ENCODE measurements at regions not wholly inside any gene's neighbourhood (a gene's known extent, or its start where the extent isn't known, plus 50 kb on each side); places are given as distances from the start of the nearest gene placed in this dataset.
A peak's percentile ranks its signal among the peaks of the same experiment; 100 is the strongest.
"Not testable (repeated sequence)": the region's sequence is repeated elsewhere in the genome, so short reads cannot be mapped to it uniquely, and the experiment has no call there.

DNA sequence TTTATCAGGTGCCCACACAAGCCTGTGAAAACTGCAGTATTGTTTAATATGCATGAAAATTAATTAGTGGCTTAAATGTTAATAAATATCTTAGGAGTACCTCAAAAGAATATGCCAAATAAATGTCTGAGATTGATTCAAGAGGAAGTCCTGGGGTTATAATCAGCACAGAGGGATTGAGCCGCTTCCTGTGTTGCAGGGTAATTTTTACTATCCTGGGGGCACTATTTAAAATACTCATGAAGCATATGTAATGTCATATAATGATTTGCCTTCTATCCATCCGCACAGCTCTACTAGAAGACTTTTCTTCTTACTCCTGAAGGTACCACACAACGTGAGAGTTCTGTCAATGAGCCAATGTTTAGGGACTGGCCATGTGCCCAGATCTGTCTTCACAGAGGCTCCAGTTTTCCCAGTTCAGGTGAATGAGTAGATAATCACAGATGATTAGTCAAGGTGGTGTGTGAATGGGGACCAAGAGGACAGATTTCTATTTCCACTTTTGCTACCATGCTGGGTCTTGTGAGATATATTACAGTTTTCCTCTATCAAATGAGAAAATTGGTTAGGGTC is 233.3 kb downstream of the USP46 start:
- H2BK12ac ChIP-seq (ENCODE audit: low read length in 2 of 2), result no peak overlapping the region
- no peak overlapping the region for H3K4ac ChIP-seq (ENCODE audit: low read depth in 1 of 2, low read length in 2 of 2)
- peaks cover 0 to 51% of the 10 kb centered on the region in 2 experiments for H3K27me3 ChIP-seq (ENCODE audit: control insufficient read depth in 1 of 2, insufficient read depth in 1 of 2, low read length in 2 of 2)
- H3K27ac ChIP-seq (ENCODE audit: low read length, poor library complexity, severe bottlenecking), result no peak overlapping the region
- no peak overlapping the region for H3K4me3 ChIP-seq (ENCODE audit: insufficient read depth in 1 of 2, low read depth in 1 of 2, low read length in 2 of 2)
- no peak overlapping the region for H2BK120ac ChIP-seq (ENCODE audit: low read depth, low read length)
- H3K4me2 ChIP-seq (ENCODE audit: low read length, poor library complexity, severe bottlenecking), result no peak overlapping the region
- DNase-seq, result no peak
- no peak overlapping the region for H3K23ac ChIP-seq (ENCODE audit: low read length in 2 of 2)
- 93% methylated on average over 3 of the region's 3 CpGs for WGBS
- no peaks in the 10 kb centered on the region for H3K4me1 ChIP-seq (ENCODE audit: control insufficient read depth, insufficient read depth, low read depth, low read length)
- no peak overlapping the region for H4K8ac ChIP-seq (ENCODE audit: low read length)
- H3K14ac ChIP-seq (ENCODE audit: low read length in 2 of 2), result no peak overlapping the region
- H2BK15ac ChIP-seq (ENCODE audit: low read depth, poor library complexity, severe bottlenecking), result no peak overlapping the region
- no peak overlapping the region for H2AK5ac ChIP-seq (ENCODE audit: low read length, severe bottlenecking)
- no peak overlapping the region for H3K18ac ChIP-seq (ENCODE audit: low read depth in 1 of 2, low read length in 2 of 2)
- no peaks in the 10 kb centered on the region for H3K36me3 ChIP-seq (ENCODE audit: control insufficient read depth in 1 of 2, insufficient read depth in 2 of 2, low read depth in 1 of 2, low read length in 2 of 2)
- H3K79me1 ChIP-seq (replicated peaks; ENCODE audit: low read length, poor library complexity, severe bottlenecking), result no peaks in the 10 kb centered on the region
- H3K9ac ChIP-seq (ENCODE audit: low read length), result no peak overlapping the region
- no peak overlapping the region for H2AFZ ChIP-seq (ENCODE audit: low read depth, low read length)
- H2BK5ac ChIP-seq (ENCODE audit: low read depth, low read length, poor library complexity, severe bottlenecking), result no peak overlapping the region
- H4K91ac ChIP-seq (ENCODE audit: low read length), result no peak overlapping the region
- no peaks in the 10 kb centered on the region for H3K9me3 ChIP-seq (ENCODE audit: control insufficient read depth, low read length)

GRCh38 chr4:52431410-52431809 is 227.7 kb downstream of the USP46 start:
- Histone ChIP-seq H3K27me3 (ENCODE audit: control insufficient read depth in 1 of 2, insufficient read depth in 1 of 2, low read length in 2 of 2) (peaks cover 0 to 74% of the 10 kb centered on the region in 2 experiments), H2BK5ac (ENCODE audit: low read depth, low read length, poor library complexity, severe bottlenecking) (no peak overlapping the region), H3K23ac (ENCODE audit: low read length in 2 of 2) (no peak overlapping the region), H3K4me2 (ENCODE audit: low read length, poor library complexity, severe bottlenecking) (no peak overlapping the region), H2AFZ (ENCODE audit: low read depth, low read length) (no peak overlapping the region), H3K4ac (ENCODE audit: low read depth in 1 of 2, low read length in 2 of 2) (no peak overlapping the region), H3K9ac (ENCODE audit: low read length) (no peak overlapping the region), H4K91ac (ENCODE audit: low read length) (no peak overlapping the region), H2BK15ac (ENCODE audit: low read depth, poor library complexity, severe bottlenecking) (no peak overlapping the region), H4K8ac (ENCODE audit: low read length) (no peak overlapping the region), H3K4me1 (ENCODE audit: control insufficient read depth, insufficient read depth, low read depth, low read length) (no peaks in the 10 kb centered on the region), H3K9me3 (ENCODE audit: control insufficient read depth, low read length) (no peaks in the 10 kb centered on the region), H3K36me3 (ENCODE audit: control insufficient read depth in 1 of 2, insufficient read depth in 2 of 2, low read depth in 1 of 2, low read length in 2 of 2) (no peaks in the 10 kb centered on the region), H2AK5ac (ENCODE audit: low read length, severe bottlenecking) (no peak overlapping the region), H2BK120ac (ENCODE audit: low read depth, low read length) (no peak overlapping the region), H3K27ac (ENCODE audit: low read length, poor library complexity, severe bottlenecking) (no peak overlapping the region), H3K4me3 (ENCODE audit: insufficient read depth in 1 of 2, low read depth in 1 of 2, low read length in 2 of 2) (no peak overlapping the region), H3K79me1 (replicated peaks; ENCODE audit: low read length, poor library complexity, severe bottlenecking) (no peaks in the 10 kb centered on the region), H2BK12ac (ENCODE audit: low read length in 2 of 2) (no peak overlapping the region), H3K14ac (ENCODE audit: low read length in 2 of 2) (no peak overlapping the region), H3K18ac (ENCODE audit: low read depth in 1 of 2, low read length in 2 of 2) (no peak overlapping the region)
- DNase-seq, result peak; percentile 14

DNA sequence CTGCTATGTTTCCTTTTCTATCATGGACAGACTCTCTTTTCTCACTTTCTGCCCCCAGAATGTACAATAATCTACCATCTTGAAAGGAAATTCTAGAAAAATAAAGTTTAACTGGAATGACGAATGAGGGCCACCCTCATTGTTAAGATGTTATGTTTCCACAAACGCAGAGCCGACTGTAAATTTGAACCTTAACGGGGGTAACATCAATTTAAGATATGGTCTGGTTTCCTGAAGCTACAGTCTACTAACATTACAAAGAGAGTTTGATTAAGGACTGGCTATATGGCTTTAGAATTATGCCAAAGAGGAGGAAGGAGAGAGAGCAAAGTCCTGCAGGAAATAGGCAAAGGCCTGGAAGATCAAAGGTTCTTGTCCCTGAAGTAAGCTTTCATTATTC is 227.2 kb downstream of the USP46 start:
- no peak overlapping the region for H3K27ac ChIP-seq (ENCODE audit: low read length, poor library complexity, severe bottlenecking)
- no peak overlapping the region for H3K4me2 ChIP-seq (ENCODE audit: low read length, poor library complexity, severe bottlenecking)
- H4K8ac ChIP-seq (ENCODE audit: low read length), result no peak overlapping the region
- no peaks in the 10 kb centered on the region for H3K9me3 ChIP-seq (ENCODE audit: control insufficient read depth, low read length)
- no peaks in the 10 kb centered on the region for H3K79me1 ChIP-seq (replicated peaks; ENCODE audit: low read length, poor library complexity, severe bottlenecking)
- no peaks in the 10 kb centered on the region for H3K36me3 ChIP-seq (ENCODE audit: control insufficient read depth in 1 of 2, insufficient read depth in 2 of 2, low read depth in 1 of 2, low read length in 2 of 2)
- H3K9ac ChIP-seq (ENCODE audit: low read length), result no peak overlapping the region
- H3K4me1 ChIP-seq (ENCODE audit: control insufficient read depth, insufficient read depth, low read depth, low read length), result no peaks in the 10 kb centered on the region
- no peak overlapping the region for H2BK12ac ChIP-seq (ENCODE audit: low read length in 2 of 2)
- H4K91ac ChIP-seq (ENCODE audit: low read length), result no peak overlapping the region
- no peak for DNase-seq
- no peak overlapping the region for H2AK5ac ChIP-seq (ENCODE audit: low read length, severe bottlenecking)
- no peak overlapping the region for H3K18ac ChIP-seq (ENCODE audit: low read depth in 1 of 2, low read length in 2 of 2)
- H2BK15ac ChIP-seq (ENCODE audit: low read depth, poor library complexity, severe bottlenecking), result no peak overlapping the region
- H2BK120ac ChIP-seq (ENCODE audit: low read depth, low read length), result no peak overlapping the region
- H3K27me3 ChIP-seq (ENCODE audit: control insufficient read depth in 1 of 2, insufficient read depth in 1 of 2, low read length in 2 of 2), result peaks cover 0 to 74% of the 10 kb centered on the region in 2 experiments
- H3K4me3 ChIP-seq (ENCODE audit: insufficient read depth in 1 of 2, low read depth in 1 of 2, low read length in 2 of 2), result no peak overlapping the region
- 95% methylated on average over 4 of the region's 4 CpGs for WGBS
- H3K23ac ChIP-seq (ENCODE audit: low read length in 2 of 2), result no peak overlapping the region
- no peak overlapping the region for H3K4ac ChIP-seq (ENCODE audit: low read depth in 1 of 2, low read length in 2 of 2)
- no peak overlapping the region for H2BK5ac ChIP-seq (ENCODE audit: low read depth, low read length, poor library complexity, severe bottlenecking)
- no peak overlapping the region for H3K14ac ChIP-seq (ENCODE audit: low read length in 2 of 2)
- no peak overlapping the region for H2AFZ ChIP-seq (ENCODE audit: low read depth, low read length)

DNA sequence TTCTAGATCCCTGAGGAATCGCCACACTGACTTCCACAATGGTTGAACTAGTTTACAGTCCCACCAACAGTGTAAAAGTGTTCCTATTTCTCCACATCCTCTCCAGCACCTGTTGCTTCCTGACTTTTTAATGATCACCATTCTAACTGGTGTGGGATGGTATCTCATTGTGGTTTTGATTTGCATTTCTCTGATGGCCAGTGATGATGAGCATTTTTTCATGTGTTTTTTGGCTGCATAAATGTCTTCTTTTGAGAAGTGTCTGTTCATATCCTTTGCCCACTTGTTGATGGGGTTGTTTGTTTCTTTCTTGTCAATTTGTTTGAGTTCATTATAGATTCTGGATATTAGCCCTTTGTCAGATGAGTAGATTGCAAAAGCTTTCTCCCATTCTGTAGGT is 216.6 kb downstream of the USP46 start:
- not testable (repeated sequence) for H3K9ac ChIP-seq (ENCODE audit: low read length); H3K23ac ChIP-seq (ENCODE audit: low read length in 2 of 2); H2BK12ac ChIP-seq (ENCODE audit: low read length in 2 of 2); H3K14ac ChIP-seq (ENCODE audit: low read length in 2 of 2); H3K27ac ChIP-seq (ENCODE audit: low read length, poor library complexity, severe bottlenecking); H2AK5ac ChIP-seq (ENCODE audit: low read length, severe bottlenecking); H3K4me3 ChIP-seq (ENCODE audit: insufficient read depth in 1 of 2, low read depth in 1 of 2, low read length in 2 of 2); H3K18ac ChIP-seq (ENCODE audit: low read depth in 1 of 2, low read length in 2 of 2); H3K4me1 ChIP-seq (ENCODE audit: control insufficient read depth, insufficient read depth, low read depth, low read length); H2BK5ac ChIP-seq (ENCODE audit: low read depth, low read length, poor library complexity, severe bottlenecking); H2BK120ac ChIP-seq (ENCODE audit: low read depth, low read length); DNase-seq; H2AFZ ChIP-seq (ENCODE audit: low read depth, low read length); H3K9me3 ChIP-seq (ENCODE audit: control insufficient read depth, low read length); H2BK15ac ChIP-seq (ENCODE audit: low read depth, poor library complexity, severe bottlenecking); H4K91ac ChIP-seq (ENCODE audit: low read length); H3K4me2 ChIP-seq (ENCODE audit: low read length, poor library complexity, severe bottlenecking); H4K8ac ChIP-seq (ENCODE audit: low read length); H3K79me1 ChIP-seq (replicated peaks; ENCODE audit: low read length, poor library complexity, severe bottlenecking); H3K4ac ChIP-seq (ENCODE audit: low read depth in 1 of 2, low read length in 2 of 2); H3K36me3 ChIP-seq (ENCODE audit: control insufficient read depth in 1 of 2, insufficient read depth in 2 of 2, low read depth in 1 of 2, low read length in 2 of 2)
- no CpG with 5 or more reads among the region's 1 CpG for WGBS
- H3K27me3 ChIP-seq (ENCODE audit: control insufficient read depth in 1 of 2, insufficient read depth in 1 of 2, low read length in 2 of 2), result peaks cover 4 to 30% of the 10 kb centered on the region in 2 experiments

All from mesenchymal stem cell (in vitro differentiated cells and primary cell).